GM23338 (cell line): ENCODE measurements at regions not wholly inside any gene's neighbourhood (a gene's known extent, or its start where the extent isn't known, plus 50 kb on each side); places are given as distances from the start of the nearest gene placed in this dataset.

Source experiments
- CREB1 ChIP-seq: fragments of 250-450 bp; sonication (Bioruptor Pico); IDR thresholded peaks from 2 replicates; pipeline ENCODE4 v1.5.0; 2020; ENCODE audit warnings: low read depth, mild to moderate bottlenecking, moderate library complexity
- EZH2 ChIP-seq: fragments of 200-600 bp; sonication (generic); IDR thresholded peaks from one replicate; pipeline ENCODE4 v1.8.0; 2017; ENCODE audit warnings: antibody characterized with exemption, mild to moderate bottlenecking, low read depth; ENCODE audit not compliant: unreplicated experiment
- NANOG ChIP-seq: IDR thresholded peaks from 2 replicates; pipeline ENCODE4 v1.6.1; 2016; ENCODE audit warnings: antibody characterized with exemption, borderline replicate concordance
- ZNF331 ChIP-seq: fragments of 250-450 bp; sonication (Bioruptor Pico); IDR thresholded peaks from 2 replicates; pipeline ENCODE4 v1.5.0; 2020; ENCODE audit warnings: low read depth, mild to moderate bottlenecking, moderate library complexity
- TF ChIP-seq, protein P1 (sequence below): fragments of 250-450 bp; sonication (Bioruptor Pico); IDR thresholded peaks from 2 replicates; pipeline ENCODE4 v1.5.0; 2020; ENCODE audit warnings: mild to moderate bottlenecking, moderate library complexity
- TF ChIP-seq, protein P2 (sequence below): IDR thresholded peaks from 2 replicates; pipeline ENCODE4 v1.6.1; 2016; ENCODE audit warnings: antibody characterized with exemption
- TF ChIP-seq, protein P3 (sequence below), 2 experiments: fragments of 200-600 bp in 1 of 2; sonication (generic) in 1 of 2; conservative IDR thresholded peaks; 2 replicates each; pipeline versions ENCODE4 v1.5.1 to v1.6.1; 2016 to 2017; ENCODE audit warnings: antibody characterized with exemption in 2 of 2, low read depth in 2 of 2, mild to moderate bottlenecking in 2 of 2, moderate library complexity in 1 of 2

DNA sequence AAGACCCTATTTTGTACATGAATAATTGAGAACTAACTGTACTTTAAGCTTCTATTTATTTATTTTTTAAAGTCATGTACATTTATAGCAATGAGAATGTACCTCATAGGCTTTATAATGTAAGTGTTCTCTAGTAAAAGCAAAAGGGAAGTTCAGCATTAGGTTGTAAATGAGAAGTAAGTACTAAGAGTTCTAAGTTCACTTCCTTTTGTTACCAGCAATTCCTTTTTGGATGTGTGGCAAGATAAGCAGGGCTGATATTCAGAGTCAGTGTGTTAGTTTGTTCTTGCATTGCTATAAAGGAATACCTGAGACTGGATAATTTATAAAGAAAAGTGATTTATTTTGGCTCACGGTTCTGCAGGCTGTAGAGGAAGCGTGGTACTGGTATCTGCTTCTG lies 54.0 kb upstream of the CCN2 start (continued):
- TF ChIP-seq, protein P1, sequence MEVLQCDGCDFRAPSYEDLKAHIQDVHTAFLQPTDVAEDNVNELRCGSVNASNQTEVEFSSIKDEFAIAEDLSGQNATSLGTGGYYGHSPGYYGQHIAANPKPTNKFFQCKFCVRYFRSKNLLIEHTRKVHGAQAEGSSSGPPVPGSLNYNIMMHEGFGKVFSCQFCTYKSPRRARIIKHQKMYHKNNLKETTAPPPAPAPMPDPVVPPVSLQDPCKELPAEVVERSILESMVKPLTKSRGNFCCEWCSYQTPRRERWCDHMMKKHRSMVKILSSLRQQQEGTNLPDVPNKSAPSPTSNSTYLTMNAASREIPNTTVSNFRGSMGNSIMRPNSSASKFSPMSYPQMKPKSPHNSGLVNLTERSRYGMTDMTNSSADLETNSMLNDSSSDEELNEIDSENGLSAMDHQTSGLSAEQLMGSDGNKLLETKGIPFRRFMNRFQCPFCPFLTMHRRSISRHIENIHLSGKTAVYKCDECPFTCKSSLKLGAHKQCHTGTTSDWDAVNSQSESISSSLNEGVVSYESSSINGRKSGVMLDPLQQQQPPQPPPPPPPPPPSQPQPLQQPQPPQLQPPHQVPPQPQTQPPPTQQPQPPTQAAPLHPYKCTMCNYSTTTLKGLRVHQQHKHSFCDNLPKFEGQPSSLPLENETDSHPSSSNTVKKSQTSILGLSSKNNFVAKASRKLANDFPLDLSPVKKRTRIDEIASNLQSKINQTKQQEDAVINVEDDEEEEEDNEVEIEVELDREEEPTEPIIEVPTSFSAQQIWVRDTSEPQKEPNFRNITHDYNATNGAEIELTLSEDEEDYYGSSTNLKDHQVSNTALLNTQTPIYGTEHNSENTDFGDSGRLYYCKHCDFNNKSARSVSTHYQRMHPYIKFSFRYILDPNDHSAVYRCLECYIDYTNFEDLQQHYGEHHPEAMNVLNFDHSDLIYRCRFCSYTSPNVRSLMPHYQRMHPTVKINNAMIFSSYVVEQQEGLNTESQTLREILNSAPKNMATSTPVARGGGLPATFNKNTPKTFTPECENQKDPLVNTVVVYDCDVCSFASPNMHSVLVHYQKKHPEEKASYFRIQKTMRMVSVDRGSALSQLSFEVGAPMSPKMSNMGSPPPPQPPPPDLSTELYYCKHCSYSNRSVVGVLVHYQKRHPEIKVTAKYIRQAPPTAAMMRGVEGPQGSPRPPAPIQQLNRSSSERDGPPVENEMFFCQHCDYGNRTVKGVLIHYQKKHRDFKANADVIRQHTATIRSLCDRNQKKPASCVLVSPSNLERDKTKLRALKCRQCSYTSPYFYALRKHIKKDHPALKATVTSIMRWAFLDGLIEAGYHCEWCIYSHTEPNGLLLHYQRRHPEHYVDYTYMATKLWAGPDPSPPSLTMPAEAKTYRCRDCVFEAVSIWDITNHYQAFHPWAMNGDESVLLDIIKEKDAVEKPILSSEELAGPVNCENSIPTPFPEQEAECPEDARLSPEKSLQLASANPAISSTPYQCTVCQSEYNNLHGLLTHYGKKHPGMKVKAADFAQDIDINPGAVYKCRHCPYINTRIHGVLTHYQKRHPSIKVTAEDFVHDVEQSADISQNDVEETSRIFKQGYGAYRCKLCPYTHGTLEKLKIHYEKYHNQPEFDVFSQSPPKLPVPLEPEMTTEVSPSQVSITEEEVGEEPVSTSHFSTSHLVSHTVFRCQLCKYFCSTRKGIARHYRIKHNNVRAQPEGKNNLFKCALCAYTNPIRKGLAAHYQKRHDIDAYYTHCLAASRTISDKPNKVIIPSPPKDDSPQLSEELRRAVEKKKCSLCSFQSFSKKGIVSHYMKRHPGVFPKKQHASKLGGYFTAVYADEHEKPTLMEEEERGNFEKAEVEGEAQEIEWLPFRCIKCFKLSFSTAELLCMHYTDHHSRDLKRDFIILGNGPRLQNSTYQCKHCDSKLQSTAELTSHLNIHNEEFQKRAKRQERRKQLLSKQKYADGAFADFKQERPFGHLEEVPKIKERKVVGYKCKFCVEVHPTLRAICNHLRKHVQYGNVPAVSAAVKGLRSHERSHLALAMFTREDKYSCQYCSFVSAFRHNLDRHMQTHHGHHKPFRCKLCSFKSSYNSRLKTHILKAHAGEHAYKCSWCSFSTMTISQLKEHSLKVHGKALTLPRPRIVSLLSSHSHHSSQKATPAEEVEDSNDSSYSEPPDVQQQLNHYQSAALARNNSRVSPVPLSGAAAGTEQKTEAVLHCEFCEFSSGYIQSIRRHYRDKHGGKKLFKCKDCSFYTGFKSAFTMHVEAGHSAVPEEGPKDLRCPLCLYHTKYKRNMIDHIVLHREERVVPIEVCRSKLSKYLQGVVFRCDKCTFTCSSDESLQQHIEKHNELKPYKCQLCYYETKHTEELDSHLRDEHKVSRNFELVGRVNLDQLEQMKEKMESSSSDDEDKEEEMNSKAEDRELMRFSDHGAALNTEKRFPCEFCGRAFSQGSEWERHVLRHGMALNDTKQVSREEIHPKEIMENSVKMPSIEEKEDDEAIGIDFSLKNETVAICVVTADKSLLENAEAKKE (CRISPR knock-in tag) = no peak
- no peak for TF ChIP-seq ZNF331 (CRISPR knock-in tag)
- TF ChIP-seq, protein P2, sequence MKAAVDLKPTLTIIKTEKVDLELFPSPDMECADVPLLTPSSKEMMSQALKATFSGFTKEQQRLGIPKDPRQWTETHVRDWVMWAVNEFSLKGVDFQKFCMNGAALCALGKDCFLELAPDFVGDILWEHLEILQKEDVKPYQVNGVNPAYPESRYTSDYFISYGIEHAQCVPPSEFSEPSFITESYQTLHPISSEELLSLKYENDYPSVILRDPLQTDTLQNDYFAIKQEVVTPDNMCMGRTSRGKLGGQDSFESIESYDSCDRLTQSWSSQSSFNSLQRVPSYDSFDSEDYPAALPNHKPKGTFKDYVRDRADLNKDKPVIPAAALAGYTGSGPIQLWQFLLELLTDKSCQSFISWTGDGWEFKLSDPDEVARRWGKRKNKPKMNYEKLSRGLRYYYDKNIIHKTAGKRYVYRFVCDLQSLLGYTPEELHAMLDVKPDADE = no peak
- TF ChIP-seq EZH2 = no peak
- no peak for TF ChIP-seq CREB1 (CRISPR knock-in tag)
- no peak for TF ChIP-seq NANOG
- TF ChIP-seq, protein P3, sequence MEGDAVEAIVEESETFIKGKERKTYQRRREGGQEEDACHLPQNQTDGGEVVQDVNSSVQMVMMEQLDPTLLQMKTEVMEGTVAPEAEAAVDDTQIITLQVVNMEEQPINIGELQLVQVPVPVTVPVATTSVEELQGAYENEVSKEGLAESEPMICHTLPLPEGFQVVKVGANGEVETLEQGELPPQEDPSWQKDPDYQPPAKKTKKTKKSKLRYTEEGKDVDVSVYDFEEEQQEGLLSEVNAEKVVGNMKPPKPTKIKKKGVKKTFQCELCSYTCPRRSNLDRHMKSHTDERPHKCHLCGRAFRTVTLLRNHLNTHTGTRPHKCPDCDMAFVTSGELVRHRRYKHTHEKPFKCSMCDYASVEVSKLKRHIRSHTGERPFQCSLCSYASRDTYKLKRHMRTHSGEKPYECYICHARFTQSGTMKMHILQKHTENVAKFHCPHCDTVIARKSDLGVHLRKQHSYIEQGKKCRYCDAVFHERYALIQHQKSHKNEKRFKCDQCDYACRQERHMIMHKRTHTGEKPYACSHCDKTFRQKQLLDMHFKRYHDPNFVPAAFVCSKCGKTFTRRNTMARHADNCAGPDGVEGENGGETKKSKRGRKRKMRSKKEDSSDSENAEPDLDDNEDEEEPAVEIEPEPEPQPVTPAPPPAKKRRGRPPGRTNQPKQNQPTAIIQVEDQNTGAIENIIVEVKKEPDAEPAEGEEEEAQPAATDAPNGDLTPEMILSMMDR (conservative IDR thresholded peaks at IDR 0.05; ENCODE audit: low read depth in 2 of 2) = no peak
